HG03066 (cell line): ENCODE measurements at regions not wholly inside any gene's neighbourhood (a gene's known extent, or its start where the extent isn't known, plus 50 kb on each side); places are given as distances from the start of the nearest gene placed in this dataset.

Experiments
- ATAC-seq: cut with Tn5 transposase; IDR thresholded peaks from one replicate; pipeline ENCODE4 v1.9.1; 2021; ENCODE audit warnings: low read depth; ENCODE audit not compliant: unreplicated experiment

DNA sequence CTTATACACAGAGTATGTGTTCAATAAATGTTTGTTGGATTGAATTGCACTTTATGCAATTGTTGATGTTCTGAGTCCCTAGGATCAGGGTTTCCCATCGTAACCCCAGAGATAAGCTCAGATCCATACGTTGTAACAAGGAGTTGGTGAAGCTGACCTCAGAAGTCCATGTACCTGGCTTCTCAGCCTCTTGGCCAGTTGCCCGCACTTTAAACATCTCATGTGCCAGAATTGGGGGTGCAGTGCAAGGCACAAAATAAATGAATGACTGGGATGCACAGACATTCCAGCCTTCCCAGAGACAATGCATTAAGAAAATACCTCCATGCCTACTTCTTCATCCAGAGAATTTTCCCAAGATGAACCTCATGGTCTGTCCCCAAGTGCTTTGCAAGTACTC is 142.9 kb upstream of the IL12A start:
- ATAC-seq: no peak

DNA sequence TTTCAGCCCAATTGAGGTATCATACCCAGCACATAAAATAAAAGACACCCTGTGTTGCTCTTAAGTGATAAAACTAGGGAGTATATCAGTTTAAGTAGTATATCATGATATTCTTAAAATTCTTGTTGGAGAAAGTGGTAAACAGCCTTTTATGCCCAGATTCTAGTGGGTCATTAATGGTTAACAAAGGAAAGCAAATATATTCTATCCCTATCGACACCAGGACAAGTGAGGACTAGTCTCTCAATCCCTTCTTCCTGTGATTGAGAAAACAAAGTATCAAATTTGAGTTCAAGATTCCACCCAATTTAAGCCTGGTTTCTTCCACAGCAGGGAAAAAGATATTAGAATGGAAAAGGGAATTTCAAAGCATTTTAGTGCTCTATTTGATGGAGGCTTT is 142.4 kb upstream of the IL12A start:
- no peak for ATAC-seq

DNA sequence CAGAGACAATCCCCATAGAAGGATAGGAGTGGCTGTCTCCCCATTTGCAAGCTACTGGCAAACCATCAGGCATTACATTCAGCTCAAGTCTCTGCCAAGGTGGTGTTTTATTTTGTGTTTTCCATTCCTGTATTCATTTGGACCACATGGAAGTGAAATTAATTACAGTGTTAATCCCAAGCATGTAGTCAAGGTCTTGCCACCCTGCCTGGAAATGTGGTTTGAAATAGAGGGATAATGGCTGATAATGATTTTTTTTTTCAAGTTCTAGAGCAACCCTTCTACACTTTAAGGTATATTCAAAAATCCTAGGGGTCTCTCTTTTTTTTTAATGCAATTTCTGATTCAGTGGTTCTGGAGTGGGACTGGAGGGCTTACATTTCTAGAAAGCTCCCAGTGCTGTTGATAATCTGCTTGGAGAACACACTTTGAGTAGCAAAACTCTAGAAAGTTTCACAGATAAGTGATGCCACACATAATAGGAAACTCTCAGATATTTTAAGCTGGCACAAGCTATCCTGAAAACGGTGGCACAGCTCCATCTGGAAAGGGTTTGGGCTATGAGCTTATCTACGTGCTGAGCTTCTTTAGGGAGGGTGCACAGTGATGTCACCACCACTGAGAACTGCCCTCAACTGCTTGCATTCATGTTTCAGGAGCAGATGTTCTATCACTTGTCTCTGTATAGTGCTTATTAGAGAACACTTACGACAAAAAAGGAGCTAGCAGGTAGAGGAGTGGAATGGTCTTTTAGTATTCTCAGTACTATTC is 140.1 kb upstream of the IL12A start:
- no peak for ATAC-seq

DNA sequence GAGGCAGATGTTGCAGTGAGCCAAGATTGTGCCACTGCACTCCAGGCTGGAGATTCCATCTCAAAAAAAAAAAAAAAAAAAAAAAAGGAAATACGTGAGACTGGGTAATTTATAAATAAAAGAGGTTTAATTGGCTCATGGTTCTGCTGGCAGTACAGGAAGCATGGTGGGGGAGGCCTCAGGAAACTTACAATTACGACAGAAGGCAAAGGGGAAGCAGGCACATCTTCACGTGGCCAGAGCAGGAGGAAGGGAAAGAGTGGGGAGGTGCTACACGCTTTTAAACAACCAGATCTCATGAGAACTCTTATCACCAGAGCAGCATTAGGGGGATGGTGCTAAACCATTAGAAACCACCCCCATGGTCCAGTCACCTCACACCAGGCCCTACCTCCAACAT is 138.2 kb upstream of the IL12A start:
- ATAC-seq: no peak

DNA sequence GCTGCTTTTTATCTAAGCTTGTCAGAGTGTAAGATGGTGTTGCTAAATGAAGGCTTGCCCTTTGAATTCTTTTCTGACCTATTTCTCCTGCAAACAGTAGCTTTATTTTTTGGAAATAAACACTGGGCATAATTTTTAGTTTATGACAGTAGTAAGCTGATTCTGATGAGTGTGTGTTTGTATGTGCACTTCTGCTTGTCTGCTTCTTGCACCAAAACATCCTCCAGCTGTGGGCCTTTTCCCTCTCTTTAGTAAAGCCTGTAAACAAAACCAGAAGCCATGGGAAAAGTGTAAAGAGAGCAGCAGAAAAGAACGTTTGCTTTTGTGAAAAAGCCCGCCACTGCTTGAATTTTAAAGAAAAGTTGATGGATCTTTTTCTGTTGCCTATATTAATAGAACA is 136.4 kb upstream of the IL12A start:
- no peak for ATAC-seq

DNA sequence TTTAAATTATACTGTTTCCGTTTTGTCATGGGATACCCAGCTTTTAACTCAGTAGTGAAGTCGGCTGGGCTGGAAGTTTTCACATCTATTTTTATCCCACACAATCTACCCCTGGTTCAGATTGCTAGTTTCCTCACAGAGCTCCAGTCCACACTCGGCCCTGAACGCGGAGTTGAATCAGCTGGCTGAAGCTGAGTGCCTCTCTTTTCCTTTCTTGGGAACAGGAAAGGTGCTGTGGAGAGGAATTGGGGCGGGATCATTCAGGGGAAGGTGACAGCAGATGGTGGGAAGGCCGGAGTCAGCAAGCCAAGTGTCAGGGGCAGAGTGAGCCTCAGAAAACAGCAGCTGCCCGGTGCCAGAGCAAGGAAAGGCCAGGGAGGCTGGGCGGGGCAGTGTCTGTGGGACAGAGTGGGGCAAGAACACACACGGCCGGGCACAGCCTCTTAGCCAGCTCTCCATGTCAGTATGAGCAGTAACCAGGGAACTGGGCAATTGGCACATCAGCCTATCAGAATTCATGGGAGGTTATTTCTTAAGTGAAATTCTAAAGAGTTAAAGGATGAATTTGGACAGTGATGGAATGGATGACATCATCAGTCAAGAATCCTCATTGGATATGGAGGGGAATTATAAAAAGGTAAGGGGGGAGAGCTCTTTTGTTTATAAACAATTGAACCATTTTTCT is 135.7 kb upstream of the IL12A start:
- no peak for ATAC-seq

DNA sequence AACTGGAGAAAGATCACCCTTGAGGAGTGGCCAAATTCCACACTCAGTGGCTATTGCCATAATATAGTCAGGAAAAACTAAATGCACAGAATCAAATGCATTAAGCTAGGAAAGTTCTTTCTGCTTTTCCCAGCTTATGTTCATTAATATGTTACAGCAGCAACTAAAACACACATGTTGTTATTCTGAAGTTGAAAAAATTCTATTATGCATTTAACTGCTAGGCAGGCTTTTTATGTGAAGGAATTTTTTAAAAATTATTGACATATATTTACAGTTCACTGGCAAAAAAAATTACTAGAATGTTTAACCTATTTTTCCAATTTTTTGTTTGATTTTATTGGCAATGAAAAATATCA is 135.2 kb upstream of the IL12A start:
- no peak for ATAC-seq

DNA sequence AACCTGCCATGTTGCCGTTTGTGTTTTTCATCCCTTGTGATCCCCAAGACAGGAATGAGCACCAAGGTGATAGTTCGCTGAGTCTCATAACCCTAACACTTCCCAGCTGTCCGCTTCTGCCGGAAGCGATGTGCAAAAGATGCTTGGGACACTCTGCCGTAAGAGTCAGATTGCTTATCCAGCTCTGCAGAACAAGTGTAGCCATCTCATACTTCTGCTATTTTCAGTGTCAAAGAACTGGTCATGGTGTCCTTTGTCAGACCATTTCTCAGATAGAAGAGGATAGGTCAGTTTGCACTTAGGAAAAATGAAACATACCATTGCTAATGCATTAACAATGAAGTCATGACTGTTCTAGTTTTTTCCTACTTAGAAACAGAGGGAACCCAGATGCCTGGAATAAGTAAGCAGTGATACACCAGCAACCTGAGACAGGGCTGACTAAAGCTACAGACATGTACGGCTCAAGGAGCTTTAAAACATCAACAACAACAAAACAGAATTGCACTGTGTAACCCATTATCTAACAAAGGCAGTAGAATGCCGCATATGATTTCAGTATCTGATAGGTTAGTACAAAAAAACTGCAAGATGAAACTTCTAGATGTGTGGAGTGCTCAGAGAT is 134.0 kb upstream of the IL12A start:
- no peak for ATAC-seq

DNA sequence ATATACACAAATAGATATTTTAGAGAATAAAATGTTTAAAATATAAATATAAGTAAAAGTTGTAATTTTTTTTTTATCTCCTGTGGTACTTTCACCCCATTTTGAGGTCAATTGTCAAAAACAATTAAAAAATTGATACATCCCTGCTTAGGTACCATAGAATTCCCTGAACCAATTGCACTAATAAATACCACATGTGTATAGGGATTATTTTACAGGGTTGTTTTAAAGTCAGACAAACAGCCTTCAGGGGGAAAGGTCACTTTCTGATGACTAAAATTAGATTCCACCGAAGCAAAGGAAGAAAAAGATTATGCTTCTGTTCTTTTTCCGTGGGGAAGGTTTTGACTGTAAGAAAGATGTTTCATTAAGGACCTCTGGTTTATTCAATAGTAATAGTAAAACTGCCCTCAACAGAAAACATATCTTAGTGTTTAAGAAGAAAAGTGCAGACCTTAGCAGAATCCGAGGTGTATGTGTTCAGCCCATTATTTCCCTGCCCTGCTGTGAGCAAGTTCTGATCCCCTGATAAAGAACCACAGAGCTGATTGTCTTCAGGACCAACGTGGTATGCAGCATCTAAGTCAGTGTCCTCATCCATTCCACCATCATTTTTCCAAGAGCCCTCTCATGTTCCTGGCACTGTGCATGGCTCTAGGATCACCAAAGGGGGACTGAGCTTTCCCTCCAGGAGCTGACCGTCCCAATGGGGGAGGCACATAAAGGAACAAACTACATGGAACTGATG is 132.9 kb upstream of the IL12A start:
- no peak for ATAC-seq

DNA sequence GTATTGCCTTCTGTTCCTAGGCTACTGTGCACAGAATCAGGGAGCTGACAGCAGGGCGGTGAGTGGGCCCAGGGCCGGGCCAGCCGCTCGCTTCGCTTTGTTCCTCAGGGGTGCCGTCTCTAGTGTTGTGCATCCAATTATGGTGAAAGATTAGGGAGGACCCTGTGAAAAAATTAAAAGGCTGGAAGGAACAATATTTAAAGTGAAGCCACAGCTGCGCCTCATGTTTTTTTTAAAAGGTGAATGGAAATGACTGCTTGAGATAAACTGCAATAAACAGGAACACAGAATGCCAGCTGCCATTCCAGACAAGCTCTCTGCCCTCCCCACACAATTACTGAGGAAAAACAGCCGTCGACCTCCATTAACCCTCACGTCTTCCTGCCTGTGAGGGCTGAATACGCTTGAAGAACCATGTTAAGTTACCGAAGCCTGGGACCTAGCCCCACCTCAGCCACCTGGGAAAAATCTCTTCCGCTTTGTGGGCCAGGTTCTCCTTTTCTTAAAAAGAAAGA is 132.0 kb upstream of the IL12A start:
- no peak for ATAC-seq

DNA sequence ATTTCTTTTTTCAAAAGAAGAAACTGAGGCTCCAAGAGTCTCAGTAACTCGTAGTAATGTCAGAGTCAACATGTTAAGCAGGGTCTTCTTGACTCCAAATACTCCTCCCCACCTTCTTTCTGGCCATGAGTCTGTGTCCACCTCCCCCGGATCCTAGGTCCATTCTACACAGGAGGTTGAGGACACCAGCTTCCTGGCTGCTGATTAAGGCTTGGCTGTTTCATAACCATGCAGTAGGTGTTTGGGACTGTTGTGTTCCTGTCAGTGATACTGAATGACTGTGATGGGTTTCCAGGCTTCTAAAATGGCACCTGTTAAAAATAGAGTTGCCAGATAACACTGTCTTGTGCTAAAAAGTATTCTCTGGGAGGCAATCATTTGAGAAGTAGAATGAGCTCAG is 130.8 kb upstream of the IL12A start:
- ATAC-seq: no peak

DNA sequence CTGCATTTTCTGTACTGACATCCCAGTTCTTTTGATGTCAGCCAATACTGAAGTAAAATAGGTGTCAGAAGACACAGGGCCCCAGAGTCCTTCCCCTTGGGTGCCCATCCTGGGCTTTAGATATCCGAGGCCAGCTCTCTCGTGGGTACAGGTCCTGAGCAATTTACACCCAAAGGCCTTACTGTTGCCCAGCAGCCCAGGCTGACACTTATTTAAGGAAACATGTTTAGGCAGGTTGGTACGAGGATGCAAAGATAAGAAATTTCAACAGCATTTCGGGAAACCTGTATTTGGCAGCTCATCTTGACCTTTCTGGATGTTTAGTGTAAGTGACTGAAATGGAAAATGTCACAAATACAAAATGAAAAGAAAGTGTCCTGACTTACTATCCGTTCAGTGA is 130.0 kb upstream of the IL12A start:
- no peak for ATAC-seq

DNA sequence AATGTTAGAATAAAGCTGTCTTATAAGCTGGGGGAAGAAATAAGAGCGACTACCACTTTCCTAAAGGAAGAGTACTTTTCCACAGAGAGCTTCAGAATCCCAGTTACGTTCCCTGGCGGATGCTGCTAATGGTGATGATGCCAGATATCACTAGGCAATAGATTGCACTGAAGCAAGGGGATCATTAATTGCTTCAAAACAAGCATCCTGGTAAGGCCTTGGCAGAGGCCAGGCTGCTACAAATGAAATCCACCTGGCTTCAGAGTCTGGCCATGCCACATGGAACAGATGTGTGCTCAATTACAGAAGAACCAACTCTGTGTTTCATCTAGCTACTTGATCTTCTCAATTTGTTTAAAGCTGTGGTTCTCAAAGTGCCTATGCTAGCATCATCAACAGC is 129.2 kb upstream of the IL12A start:
- ATAC-seq: no peak

DNA sequence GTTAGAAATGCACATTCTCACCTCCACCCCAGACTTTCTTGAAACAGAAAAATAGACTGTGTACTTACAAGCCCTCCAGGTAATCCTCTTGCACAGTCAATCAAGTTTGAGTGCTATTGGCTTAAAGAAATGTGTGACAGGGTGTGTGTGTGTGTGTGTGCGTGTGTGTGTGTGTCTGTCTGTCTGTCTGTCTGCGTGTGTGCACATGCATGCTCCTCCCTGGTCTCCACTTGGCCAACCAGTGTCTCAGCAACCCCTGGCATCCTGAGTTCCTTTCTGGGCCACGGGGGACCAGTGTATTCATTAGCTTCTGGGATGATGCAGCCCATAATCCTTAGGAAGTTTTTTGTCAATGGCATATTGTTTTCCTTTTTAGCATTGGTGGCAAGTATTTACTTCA is 128.8 kb upstream of the IL12A start:
- no peak for ATAC-seq

DNA sequence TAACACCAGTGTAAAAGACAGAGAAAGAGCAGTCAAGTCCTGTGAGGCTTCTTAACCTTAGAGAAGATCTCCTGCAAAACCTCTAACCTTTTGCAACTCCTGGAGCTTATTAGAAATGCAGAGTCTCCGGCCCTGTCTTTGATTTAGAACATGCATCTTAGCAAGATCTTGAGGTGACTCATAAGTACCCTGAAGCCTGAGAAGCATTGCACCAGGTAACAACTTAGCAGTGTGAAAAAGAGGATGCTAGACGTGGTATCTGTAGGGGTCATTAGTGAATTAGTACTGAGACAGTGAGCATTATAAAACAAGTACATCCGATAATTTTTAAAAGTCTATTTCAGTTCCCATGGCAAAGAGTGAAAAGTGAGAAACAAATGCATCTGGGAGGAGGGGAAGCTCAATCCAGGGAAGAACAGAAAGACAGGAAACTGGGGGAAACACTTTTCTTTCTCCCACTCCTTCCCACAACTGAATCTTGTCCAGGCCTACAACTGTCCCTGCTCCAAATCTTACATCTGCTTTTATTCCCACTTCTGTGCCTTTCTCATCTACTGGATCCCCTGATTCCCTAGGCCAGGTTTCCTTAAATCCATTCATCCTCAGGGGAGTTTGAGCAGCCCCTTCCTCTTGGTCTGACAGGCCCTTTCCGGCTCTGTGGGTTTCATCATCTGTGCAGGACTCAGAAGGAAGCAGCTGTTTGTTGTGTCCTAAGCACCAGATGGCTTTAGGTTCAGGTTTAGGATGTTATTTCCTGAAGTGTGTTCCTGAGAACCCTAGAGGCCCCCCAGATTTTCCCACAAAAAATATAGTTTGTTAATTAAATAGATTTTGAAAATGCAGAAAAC is 128.1 kb upstream of the IL12A start:
- ATAC-seq: no peak

DNA sequence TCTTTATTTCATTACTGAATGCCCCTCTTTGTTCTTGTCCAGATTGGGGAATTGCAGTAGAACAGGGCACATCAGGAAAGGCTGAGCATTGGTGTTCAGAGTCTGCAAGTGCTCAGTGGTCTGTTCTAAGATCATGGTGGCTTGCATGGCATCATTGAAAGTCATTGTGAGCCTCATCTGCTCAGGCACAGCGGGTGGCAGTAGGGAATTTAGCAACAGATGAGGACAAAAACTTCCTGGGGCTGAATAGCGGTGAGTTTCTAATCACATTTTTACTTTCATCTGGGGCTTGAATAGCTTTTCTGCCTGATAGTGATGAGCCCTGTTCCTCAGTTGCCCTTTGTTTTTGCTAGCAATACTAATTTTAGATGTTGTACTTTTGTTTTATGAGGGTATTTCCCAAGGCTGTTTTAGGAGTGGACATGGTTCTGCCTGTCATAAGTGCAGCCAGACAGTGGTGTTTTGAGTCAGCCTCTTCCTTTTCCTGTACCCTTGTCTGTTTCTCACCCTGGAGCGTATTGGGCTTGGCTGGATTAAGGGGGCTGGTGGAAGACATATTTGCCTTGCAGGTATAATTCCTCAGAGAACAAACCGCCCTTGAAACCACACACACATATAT is 127.2 kb upstream of the IL12A start:
- peak; percentile 52 for ATAC-seq

DNA sequence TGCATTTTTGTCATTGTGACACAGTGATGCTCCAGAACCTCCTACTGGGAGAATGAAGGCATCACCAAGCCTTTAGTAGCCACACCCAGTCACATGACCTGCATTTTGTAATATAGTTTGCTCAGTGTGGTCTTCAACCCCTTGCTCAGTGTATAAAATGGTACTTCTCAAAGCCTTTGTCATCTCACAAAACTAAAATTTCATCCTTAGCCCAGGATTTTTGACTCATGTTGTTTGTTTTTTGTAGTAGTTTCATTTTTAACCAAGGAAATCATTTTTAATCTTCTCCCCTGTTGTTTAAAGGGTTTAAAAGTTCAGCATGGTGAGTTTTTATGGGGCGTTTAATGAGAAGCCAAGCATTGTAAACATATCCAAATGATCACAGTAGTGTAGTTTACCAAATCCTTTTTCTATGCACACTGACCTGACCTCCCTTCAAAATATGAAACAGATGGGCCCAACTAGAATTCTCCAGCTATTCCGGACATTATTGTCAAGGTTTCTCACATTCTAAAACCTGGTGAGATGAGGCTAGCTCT is 123.5 kb upstream of the IL12A start:
- no peak for ATAC-seq

DNA sequence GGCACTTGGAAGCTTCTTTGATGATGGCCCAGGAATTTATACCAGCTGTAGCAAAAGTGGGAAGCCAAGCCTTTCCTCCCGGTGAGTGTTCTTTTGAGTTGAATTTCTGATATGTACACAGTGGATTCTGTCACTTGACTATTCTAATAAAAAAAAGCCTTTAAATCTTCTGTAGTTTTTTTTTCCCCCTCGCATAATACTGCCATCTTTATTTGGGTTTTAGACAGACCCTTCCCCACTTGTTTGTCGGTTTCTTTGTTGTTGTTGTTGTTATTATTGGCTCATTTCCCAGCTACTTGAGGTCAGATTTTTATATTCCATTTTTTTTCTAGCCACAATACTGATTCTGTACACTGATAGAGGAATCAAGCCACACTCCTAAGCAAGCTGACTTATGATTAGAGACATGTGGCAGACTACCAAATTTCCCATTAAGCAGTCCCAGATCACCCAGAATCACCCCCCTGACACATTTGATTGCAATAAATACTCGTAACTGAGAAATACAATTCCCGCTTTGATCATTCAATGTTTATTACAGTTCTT is 122.4 kb upstream of the IL12A start:
- no peak for ATAC-seq

DNA sequence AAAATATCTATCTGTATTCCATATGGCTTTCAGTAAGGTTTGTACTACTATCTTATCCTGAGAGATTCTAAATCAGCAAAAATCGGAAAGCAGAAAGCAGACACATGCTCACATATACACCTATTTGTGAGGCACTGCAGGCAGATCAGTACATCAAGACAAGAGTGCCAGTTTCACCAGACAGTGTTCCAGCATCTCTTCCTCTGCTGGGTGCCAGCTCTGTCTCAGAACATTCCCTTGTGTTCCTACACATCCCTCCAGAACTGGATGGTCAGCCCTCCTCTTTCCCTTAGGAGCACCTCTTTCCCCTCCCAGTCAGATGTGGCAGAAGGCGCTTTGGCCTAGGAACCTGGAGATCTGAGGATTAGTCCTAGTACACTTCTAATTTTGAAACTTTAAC is 121.3 kb upstream of the IL12A start:
- no peak for ATAC-seq
